IgD-negative memory B cell (primary cell): ENCODE measurements at regions not wholly inside any gene's neighbourhood (a gene's known extent, or its start where the extent isn't known, plus 50 kb on each side); places are given as distances from the start of the nearest gene placed in this dataset.
A peak's percentile ranks its signal among the peaks of the same experiment; 100 is the strongest.

Source experiments
- H3K27ac Mint-ChIP-seq, 3 donors: one replicate each; pipeline ENCODE4 v1.8.0; 2020 to 2022; ENCODE audit warnings: mild to moderate bottlenecking in 3 of 3, mixed read lengths in 3 of 3, moderate library complexity in 1 of 3
- H3K27me3 Mint-ChIP-seq: one replicate; pipeline ENCODE4 v1.8.0; 2021; ENCODE audit warnings: mixed read lengths
- H3K36me3 Mint-ChIP-seq: one replicate; pipeline ENCODE4 v1.8.0; 2020; ENCODE audit warnings: mild to moderate bottlenecking, mixed read lengths
- H3K4me1 Mint-ChIP-seq, 3 donors: one replicate each; pipeline ENCODE4 v1.8.0; 2020 to 2022; ENCODE audit warnings: mixed read lengths in 3 of 3, mild to moderate bottlenecking in 1 of 3
- H3K4me3 Mint-ChIP-seq, 4 donors: one replicate each; pipeline ENCODE4 v1.8.0; 2020 to 2022; ENCODE audit warnings: mild to moderate bottlenecking in 4 of 4, mixed read lengths in 4 of 4, moderate library complexity in 3 of 4
- H3K9me3 Mint-ChIP-seq, 3 donors: one replicate each; pipeline ENCODE4 v1.8.0; 2020 to 2021; ENCODE audit warnings: mixed read lengths in 3 of 3, mild to moderate bottlenecking in 1 of 3

GRCh38 chr4:42718336-42718735 lies 61.4 kb upstream of the ATP8A1 start:
- Mint-ChIP-seq H3K9me3 (peaks cover 0 to 4% (median 0%) of the 10 kb centered on the region in 3 donors), H3K4me1 (no peaks in the 10 kb centered on the region), H3K4me3 (no peak overlapping the region), H3K36me3 (no peaks in the 10 kb centered on the region), H3K27ac (no peak overlapping the region), H3K27me3 (peaks cover 4% of the 10 kb centered on the region)

- Mint-ChIP-seq H3K9me3 (peaks cover 0 to 4% (median 0%) of the 10 kb centered on the region in 3 donors), H3K4me1 (no peaks in the 10 kb centered on the region), H3K4me3 (no peak overlapping the region), H3K27ac (no peak overlapping the region), H3K27me3 (peaks cover 10% of the 10 kb centered on the region), H3K36me3 (no peaks in the 10 kb centered on the region)
Observed at GRCh38 chr4:42716996-42717395, 60.1 kb upstream of the ATP8A1 start.

GRCh38 chr4:42715807-42716482 lies 59.0 kb upstream of the ATP8A1 start:
- H3K27ac Mint-ChIP-seq = no peak overlapping the region
- H3K9me3 Mint-ChIP-seq = peaks cover 0 to 4% (median 0%) of the 10 kb centered on the region in 3 donors
- peaks cover 10% of the 10 kb centered on the region for H3K27me3 Mint-ChIP-seq
- no peaks in the 10 kb centered on the region for H3K36me3 Mint-ChIP-seq
- H3K4me1 Mint-ChIP-seq = no peaks in the 10 kb centered on the region
- H3K4me3 Mint-ChIP-seq = no peak overlapping the region

GRCh38 chr4:42713391-42713790 lies 56.5 kb upstream of the ATP8A1 start:
- Mint-ChIP-seq H3K27me3 (peaks cover 10% of the 10 kb centered on the region), H3K4me1 (no peaks in the 10 kb centered on the region), H3K36me3 (no peaks in the 10 kb centered on the region), H3K9me3 (no peaks in the 10 kb centered on the region), H3K4me3 (no peak overlapping the region), H3K27ac (no peak overlapping the region)

GRCh38 chr4:42712854-42713253 lies 55.9 kb upstream of the ATP8A1 start:
- no peak overlapping the region for H3K4me3 Mint-ChIP-seq
- no peaks in the 10 kb centered on the region for H3K9me3 Mint-ChIP-seq

GRCh38 chr4:42711496-42711895 lies 54.6 kb upstream of the ATP8A1 start:
- no peaks in the 10 kb centered on the region for H3K9me3 Mint-ChIP-seq
- H3K27me3 Mint-ChIP-seq = peaks cover 12% of the 10 kb centered on the region
- H3K36me3 Mint-ChIP-seq = no peaks in the 10 kb centered on the region
- H3K4me1 Mint-ChIP-seq = no peaks in the 10 kb centered on the region
- no peak overlapping the region for H3K27ac Mint-ChIP-seq
- no peak overlapping the region for H3K4me3 Mint-ChIP-seq

More at GRCh38 chr4:42712854-42713253, 55.9 kb upstream of the ATP8A1 start:
- no peaks in the 10 kb centered on the region for H3K4me1 Mint-ChIP-seq
- H3K27me3 Mint-ChIP-seq = peaks cover 10% of the 10 kb centered on the region
- no peak overlapping the region for H3K27ac Mint-ChIP-seq
- no peaks in the 10 kb centered on the region for H3K36me3 Mint-ChIP-seq

- Mint-ChIP-seq H3K4me3 (no peak overlapping the region), H3K9me3 (no peaks in the 10 kb centered on the region), H3K4me1 (no peaks in the 10 kb centered on the region), H3K36me3 (no peaks in the 10 kb centered on the region), H3K27me3 (peaks cover 12% of the 10 kb centered on the region), H3K27ac (no peak overlapping the region)
Observed at GRCh38 chr4:42710761-42711160, 53.9 kb upstream of the ATP8A1 start.

- H3K36me3 Mint-ChIP-seq = no peaks in the 10 kb centered on the region
- no peak overlapping the region for H3K27ac Mint-ChIP-seq
- H3K4me1 Mint-ChIP-seq = no peaks in the 10 kb centered on the region
- H3K9me3 Mint-ChIP-seq = no peaks in the 10 kb centered on the region
- no peak overlapping the region for H3K4me3 Mint-ChIP-seq
- peaks cover 12% of the 10 kb centered on the region for H3K27me3 Mint-ChIP-seq
Observed at GRCh38 chr4:42710329-42710728, 53.4 kb upstream of the ATP8A1 start.

- H3K27ac Mint-ChIP-seq = no peak overlapping the region
- no peaks in the 10 kb centered on the region for H3K4me1 Mint-ChIP-seq
- H3K4me3 Mint-ChIP-seq = peak overlapping the region in 1 of 4 donors; percentile 7
- no peaks in the 10 kb centered on the region for H3K36me3 Mint-ChIP-seq
- H3K27me3 Mint-ChIP-seq = peaks cover 12% of the 10 kb centered on the region
- no peaks in the 10 kb centered on the region for H3K9me3 Mint-ChIP-seq
Observed at GRCh38 chr4:42709392-42710065, 52.6 kb upstream of the ATP8A1 start.

- Mint-ChIP-seq H3K27me3 (peaks cover 8% of the 10 kb centered on the region), H3K4me3 (no peak overlapping the region), H3K36me3 (no peaks in the 10 kb centered on the region), H3K9me3 (no peaks in the 10 kb centered on the region), H3K4me1 (no peaks in the 10 kb centered on the region), H3K27ac (no peak overlapping the region)
Observed at GRCh38 chr4:42708625-42709024, 51.7 kb upstream of the ATP8A1 start.
